ENCODE measurements at regions not wholly inside any gene's neighbourhood (a gene's known extent, or its start where the extent isn't known, plus 50 kb on each side); places are given as distances from the start of the nearest gene placed in this dataset.

- DNase-seq (ENCODE audit: low read depth in 2 of 2) = no peak
Observed at GRCh38 chr7:22563621-22564241, 63.7 kb upstream of the STEAP1B start.

- DNase-seq (ENCODE audit: low read depth in 2 of 2) = no peak
Observed at GRCh38 chr7:22563032-22563501, 63.1 kb upstream of the STEAP1B start.

GRCh38 chr7:22561895-22562593, 62.1 kb upstream of the STEAP1B start:
- DNase-seq (ENCODE audit: low read depth in 2 of 2) = no peak

- no peak for DNase-seq (ENCODE audit: low read depth in 2 of 2)
Observed at GRCh38 chr7:22561321-22561811, 61.4 kb upstream of the STEAP1B start.

GRCh38 chr7:22559829-22560489, 60.0 kb upstream of the STEAP1B start:
- peak; percentile 35 to 65 for DNase-seq (ENCODE audit: low read depth in 2 of 2)

GRCh38 chr7:22557167-22557566, 57.2 kb upstream of the STEAP1B start:
- DNase-seq (ENCODE audit: low read depth in 2 of 2) = no peak

GRCh38 chr7:22555476-22555875, 55.5 kb upstream of the STEAP1B start:
- no peak for DNase-seq (ENCODE audit: low read depth in 2 of 2)

GRCh38 chr7:22554184-22554583, 54.2 kb upstream of the STEAP1B start:
- no peak for DNase-seq (ENCODE audit: low read depth in 2 of 2)

GRCh38 chr7:22551768-22552513, 52.0 kb upstream of the STEAP1B start:
- no peak for DNase-seq (ENCODE audit: low read depth in 2 of 2)

GRCh38 chr7:22550514-22551030, 50.6 kb upstream of the STEAP1B start:
- no peak for DNase-seq (ENCODE audit: low read depth in 2 of 2)

- no peak for DNase-seq (ENCODE audit: low read depth in 2 of 2)
Observed at GRCh38 chr7:22549667-22550513, 49.9 kb upstream of the STEAP1B start.

Data from stimulated activated CD4-positive, alpha-beta T cell treated with anti-CD3 and anti-CD28 coated beads, Interleukin-12 subunit alpha, Interleukin-12 subunit beta, amount 100 ng/mL, for 24 hours (primary cell).